Epithelial cell of esophagus (primary cell): ENCODE measurements at regions not wholly inside any gene's neighbourhood (a gene's known extent, or its start where the extent isn't known, plus 50 kb on each side); places are given as distances from the start of the nearest gene placed in this dataset.
"Not testable (repeated sequence)": the region's sequence is repeated elsewhere in the genome, so short reads cannot be mapped to it uniquely, and the experiment has no call there.

Experiments used
- DNase-seq: peaks from one replicate; pipeline ENCODE4 v3.0.0; 2010; ENCODE audit warnings: low read depth
- H3K4me3 ChIP-seq: 2 replicates; pipeline ENCODE4 v1.5.1; 2011; ENCODE audit warnings: mild to moderate bottlenecking, low read length, control low read depth
- CTCF ChIP-seq: IDR thresholded peaks from 2 replicates; pipeline ENCODE4 v1.5.1; 2011; ENCODE audit warnings: low read depth, mild to moderate bottlenecking, low read length, control low read depth, inconsistent platforms; ENCODE audit not compliant: insufficient read depth; ENCODE audit errors: missing control alignments

GRCh38 chr20:5680192-5680591 lies 69.4 kb upstream of the GPCPD1 start:
- no peak overlapping the region for H3K4me3 ChIP-seq
- no peak for TF ChIP-seq CTCF
- peak; percentile 48 for DNase-seq

GRCh38 chr20:5678777-5679176 lies 68.0 kb upstream of the GPCPD1 start:
- DNase-seq, result no peak
- no peak for TF ChIP-seq CTCF
- no peak overlapping the region for H3K4me3 ChIP-seq

GRCh38 chr20:5677944-5678343 lies 67.1 kb upstream of the GPCPD1 start:
- not testable (repeated sequence) for DNase-seq, H3K4me3 ChIP-seq

GRCh38 chr20:5677389-5677788 lies 66.6 kb upstream of the GPCPD1 start:
- no peak for DNase-seq
- H3K4me3 ChIP-seq, result no peak overlapping the region
- TF ChIP-seq CTCF, result no peak

GRCh38 chr20:5675103-5676091 lies 64.6 kb upstream of the GPCPD1 start:
- no peak overlapping the region for H3K4me3 ChIP-seq
- TF ChIP-seq CTCF, result no peak
- no peak for DNase-seq

- H3K4me3 ChIP-seq, result no peak overlapping the region
- TF ChIP-seq CTCF, result no peak
- peak; percentile 93 for DNase-seq
These were observed 63.4 kb upstream of the GPCPD1 start for GRCh38 chr20:5674176-5674660.

GRCh38 chr20:5670874-5671273 lies 60.1 kb upstream of the GPCPD1 start:
- no peak for DNase-seq
- no peak for TF ChIP-seq CTCF

More at GRCh38 chr20:5670874-5671273, 60.1 kb upstream of the GPCPD1 start:
- no peak overlapping the region for H3K4me3 ChIP-seq
